ENCODE measurements at regions not wholly inside any gene's neighbourhood (a gene's known extent, or its start where the extent isn't known, plus 50 kb on each side); places are given as distances from the start of the nearest gene placed in this dataset.

GRCh38 chr12:126668961-126669360, 1598.0 kb upstream of the TMEM132C start:
- no peak for DNase-seq (ENCODE audit: low read depth in 3 of 3)

GRCh38 chr12:126676434-126676833, 1590.5 kb upstream of the TMEM132C start:
- no peak for DNase-seq (ENCODE audit: low read depth in 3 of 3)

- no peak for DNase-seq (ENCODE audit: low read depth in 3 of 3)
Measured at GRCh38 chr12:126681676-126682075, 1585.3 kb upstream of the TMEM132C start.

GRCh38 chr12:126684703-126685102, 1582.3 kb upstream of the TMEM132C start:
- DNase-seq (ENCODE audit: low read depth in 3 of 3): no peak

- DNase-seq (ENCODE audit: low read depth in 3 of 3): no peak
Measured at GRCh38 chr12:126685636-126686035, 1581.3 kb upstream of the TMEM132C start.

- no peak for DNase-seq (ENCODE audit: low read depth in 3 of 3)
Measured at GRCh38 chr12:126688556-126688955, 1578.4 kb upstream of the TMEM132C start.

- no peak for DNase-seq (ENCODE audit: low read depth in 3 of 3)
Measured at GRCh38 chr12:126700096-126700495, 1566.9 kb upstream of the TMEM132C start.

GRCh38 chr12:126704609-126705008, 1562.4 kb upstream of the TMEM132C start:
- no peak for DNase-seq (ENCODE audit: low read depth in 3 of 3)

- no peak for DNase-seq (ENCODE audit: low read depth in 3 of 3)
Measured at GRCh38 chr12:126706300-126706699, 1560.7 kb upstream of the TMEM132C start.

GRCh38 chr12:126708492-126708896, 1558.5 kb upstream of the TMEM132C start:
- peak in 1 of 3 experiments; percentile 14 for DNase-seq (ENCODE audit: low read depth in 3 of 3)

GRCh38 chr12:126718365-126718764, 1548.6 kb upstream of the TMEM132C start:
- no peak for DNase-seq (ENCODE audit: low read depth in 3 of 3)

- no peak for DNase-seq (ENCODE audit: low read depth in 3 of 3)
Measured at GRCh38 chr12:126719912-126720705, 1546.9 kb upstream of the TMEM132C start.

- no peak for DNase-seq (ENCODE audit: low read depth in 3 of 3)
Measured at GRCh38 chr12:126726481-126727217, 1540.3 kb upstream of the TMEM132C start.

GRCh38 chr12:126727218-126728075, 1539.5 kb upstream of the TMEM132C start:
- DNase-seq (ENCODE audit: low read depth in 3 of 3): no peak

GRCh38 chr12:126734296-126734695, 1532.7 kb upstream of the TMEM132C start:
- DNase-seq (ENCODE audit: low read depth in 3 of 3): no peak

- no peak for DNase-seq (ENCODE audit: low read depth in 3 of 3)
Measured at GRCh38 chr12:126734710-126735109, 1532.3 kb upstream of the TMEM132C start.

GRCh38 chr12:126741536-126742240, 1525.3 kb upstream of the TMEM132C start:
- no peak for DNase-seq (ENCODE audit: low read depth in 3 of 3)

- DNase-seq (ENCODE audit: low read depth in 3 of 3): no peak
Measured at GRCh38 chr12:126742241-126742641, 1524.7 kb upstream of the TMEM132C start.

- peak; percentile 27 to 52 (median 40) for DNase-seq (ENCODE audit: low read depth in 3 of 3)
Measured at GRCh38 chr12:126747530-126748149, 1519.3 kb upstream of the TMEM132C start.

- no peak for DNase-seq (ENCODE audit: low read depth in 3 of 3)
Measured at GRCh38 chr12:126752021-126752420, 1514.9 kb upstream of the TMEM132C start.

- DNase-seq (ENCODE audit: low read depth in 3 of 3): no peak
Measured at GRCh38 chr12:126757326-126757725, 1509.6 kb upstream of the TMEM132C start.
